Activated B cell treated with CpG ODN at 0.5 μM for 24 hours (primary cell): ENCODE measurements at regions not wholly inside any gene's neighbourhood (a gene's known extent, or its start where the extent isn't known, plus 50 kb on each side); places are given as distances from the start of the nearest gene placed in this dataset.

Experiments
- ATAC-seq: fragments of 200-7000 bp; cut with Tn5 transposase; one replicate; pipeline ENCODE4 v1.10.0; 2021; ENCODE audit warnings: low read depth, mild to moderate bottlenecking, moderate library complexity
- CTCF ChIA-PET: fragments of 350-600 bp; sonication (Branson Sonifier 250); formaldehyde crosslinking; loops from one replicate; lab custom pipeline; 2021; ENCODE audit warnings: antibody characterized with exemption; lab: Charles Lee
- POLR2A ChIA-PET: fragments of 350-600 bp; sonication (Branson Sonifier 250); formaldehyde crosslinking; loops from one replicate; lab custom pipeline; 2021; ENCODE audit warnings: antibody characterized with exemption; lab: Charles Lee
- DNase-seq: peaks from one replicate; pipeline ENCODE4 v3.0.0; 2022
- H3K27ac Mint-ChIP-seq: one replicate; pipeline ENCODE4 v1.8.0; 2020; ENCODE audit warnings: mixed read lengths
- H3K27me3 Mint-ChIP-seq: one replicate; pipeline ENCODE4 v1.8.0; 2021; ENCODE audit warnings: mixed read lengths
- H3K36me3 Mint-ChIP-seq: one replicate; pipeline ENCODE4 v1.8.0; 2021; ENCODE audit warnings: low read depth, mixed read lengths
- H3K4me1 Mint-ChIP-seq: one replicate; pipeline ENCODE4 v1.8.0; 2021; ENCODE audit warnings: mixed read lengths
- H3K4me3 Mint-ChIP-seq: one replicate; pipeline ENCODE4 v1.8.0; 2020; ENCODE audit warnings: mild to moderate bottlenecking, mixed read lengths
- H3K9me3 Mint-ChIP-seq: one replicate; pipeline ENCODE4 v1.8.0; 2020; ENCODE audit warnings: mixed read lengths
- CTCF ChIP-seq: fragments of 200-600 bp; IDR thresholded peaks from one replicate; pipeline ENCODE4 v1.8.0; 2022; ENCODE audit warnings: antibody characterized with exemption, mild to moderate bottlenecking
- intact Hi-C: fragments of 100-400 bp; cut with micrococcal nuclease; formaldehyde crosslinking; loops from one replicate; pipeline ENCODE4 v1.15.1; 2024

DNA sequence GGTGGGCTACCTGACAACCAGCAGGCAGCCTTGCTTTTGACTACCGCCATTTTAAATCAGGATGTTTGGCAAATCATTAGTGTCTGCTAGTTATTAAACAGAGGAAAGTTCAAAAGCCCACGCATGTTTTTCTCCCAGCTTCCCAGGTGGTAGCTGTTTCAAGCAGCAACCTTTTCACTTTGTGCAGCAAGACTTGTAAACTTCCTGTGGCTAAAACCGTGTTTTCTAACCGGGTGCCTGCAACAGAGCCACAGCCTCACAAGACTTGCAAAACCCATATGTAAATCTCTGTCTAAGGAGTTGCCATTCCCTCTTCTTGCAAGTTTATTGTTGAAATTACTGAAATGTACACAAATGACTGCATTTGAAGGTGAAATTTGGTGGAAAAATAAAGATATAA lies 633.1 kb downstream of the BCL11A start:
- no peak overlapping the region for H3K4me3 Mint-ChIP-seq
- no peaks in the 10 kb centered on the region for H3K4me1 Mint-ChIP-seq
- no peaks in the 10 kb centered on the region for H3K9me3 Mint-ChIP-seq
- CTCF ChIA-PET, result no interaction called here
- no peak overlapping the region for H3K27ac Mint-ChIP-seq
- H3K36me3 Mint-ChIP-seq, result no peaks in the 10 kb centered on the region
- H3K27me3 Mint-ChIP-seq, result peaks cover 5% of the 10 kb centered on the region
- intact Hi-C loops, result no loop called here
- POLR2A ChIA-PET, result no interaction called here
- DNase-seq (no peak), ATAC-seq (no peak)
- TF ChIP-seq CTCF, result no peak

DNA sequence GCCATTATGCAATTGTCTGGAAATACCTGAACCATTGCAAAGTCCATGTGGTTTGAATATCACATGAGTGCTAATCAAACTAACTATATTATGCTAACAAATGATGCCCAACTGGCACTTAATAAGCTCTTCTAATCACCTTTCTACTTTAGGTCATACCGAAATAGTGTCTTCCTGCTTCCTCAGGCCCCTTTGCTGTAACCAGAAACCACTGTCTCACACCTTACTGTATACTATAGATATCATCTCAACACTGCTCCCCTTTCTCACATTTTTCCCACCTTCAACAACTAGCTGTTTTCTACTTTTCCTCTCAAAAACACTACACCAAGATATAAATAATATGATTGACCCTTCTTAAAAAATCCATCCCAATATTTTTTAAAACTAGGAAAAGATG lies 633.9 kb downstream of the BCL11A start:
- no peak for TF ChIP-seq CTCF
- H3K36me3 Mint-ChIP-seq, result no peaks in the 10 kb centered on the region
- no peak overlapping the region for H3K4me3 Mint-ChIP-seq
- ATAC-seq, result no peak
- intact Hi-C loops, result no loop called here
- H3K27ac Mint-ChIP-seq, result no peak overlapping the region
- peaks cover 5% of the 10 kb centered on the region for H3K27me3 Mint-ChIP-seq
- DNase-seq, result no peak
- POLR2A ChIA-PET, result no interaction called here
- no peaks in the 10 kb centered on the region for H3K9me3 Mint-ChIP-seq
- no peaks in the 10 kb centered on the region for H3K4me1 Mint-ChIP-seq
- CTCF ChIA-PET, result no interaction called here

- no peaks in the 10 kb centered on the region for H3K36me3 Mint-ChIP-seq
- ChIA-PET POLR2A (interaction anchor here (0.7 kb wide), 1 partner anchor 534 kb away, joined by 5 read pairs; no protein-coding TSS in a partner anchor), CTCF (no interaction called here)
- H3K27ac Mint-ChIP-seq, result no peak overlapping the region
- TF ChIP-seq CTCF, result no peak
- intact Hi-C loops, result no loop called here
- no peaks in the 10 kb centered on the region for H3K27me3 Mint-ChIP-seq
- peaks cover 26% of the 10 kb centered on the region for H3K4me1 Mint-ChIP-seq
- DNase-seq, result no peak
- no peak overlapping the region for H3K4me3 Mint-ChIP-seq
- no peak for ATAC-seq
- H3K9me3 Mint-ChIP-seq, result no peaks in the 10 kb centered on the region
Measured at GRCh38 chr2:59912042-59912441, 641.4 kb downstream of the BCL11A start.

- intact Hi-C loops, result no loop called here
- no peak for DNase-seq
- ATAC-seq, result no peak
- ChIA-PET CTCF (no interaction called here), POLR2A (interaction anchor here (0.5 kb wide), 1 partner anchor 643 kb away, joined by 3 read pairs; no protein-coding TSS in a partner anchor)
- Mint-ChIP-seq H3K9me3 (no peaks in the 10 kb centered on the region), H3K27me3 (no peaks in the 10 kb centered on the region), H3K36me3 (no peaks in the 10 kb centered on the region), H3K27ac (peak overlapping the region; percentile 2), H3K4me1 (peaks cover 35% of the 10 kb centered on the region), H3K4me3 (peak overlapping the region; percentile 3)
- TF ChIP-seq CTCF, result no peak
Measured at GRCh38 chr2:59910166-59910565, 643.3 kb downstream of the BCL11A start.

DNA sequence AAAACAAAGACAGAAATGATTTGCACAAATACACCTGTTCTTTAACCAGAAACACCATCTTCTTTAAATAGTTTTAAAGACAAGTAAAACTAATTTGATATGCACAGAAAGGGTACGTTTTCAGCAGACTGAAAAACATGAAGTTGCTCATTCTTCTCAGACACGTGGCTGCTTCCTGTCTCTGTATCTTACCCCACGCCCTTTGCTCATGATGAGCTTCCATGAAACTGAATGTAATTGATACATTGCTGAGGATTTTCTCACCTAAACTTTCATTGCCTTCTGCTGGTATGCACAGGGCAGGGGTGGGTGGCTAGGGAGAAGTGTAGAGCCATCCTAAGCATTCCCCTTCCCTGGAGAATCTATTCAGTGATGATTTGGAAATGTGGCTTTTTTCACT lies 644.3 kb downstream of the BCL11A start:
- POLR2A ChIA-PET, result no interaction called here
- H3K9me3 Mint-ChIP-seq, result no peaks in the 10 kb centered on the region
- CTCF ChIA-PET, result no interaction called here
- ATAC-seq, result no peak
- H3K4me3 Mint-ChIP-seq, result no peak overlapping the region
- intact Hi-C loops, result no loop called here
- no peaks in the 10 kb centered on the region for H3K27me3 Mint-ChIP-seq
- H3K36me3 Mint-ChIP-seq, result no peaks in the 10 kb centered on the region
- TF ChIP-seq CTCF, result no peak
- peaks cover 37% of the 10 kb centered on the region for H3K4me1 Mint-ChIP-seq
- H3K27ac Mint-ChIP-seq, result peak overlapping the region; percentile 64
- DNase-seq, result no peak
